PFSK-1 (cell line): ENCODE measurements at regions not wholly inside any gene's neighbourhood (a gene's known extent, or its start where the extent isn't known, plus 50 kb on each side); places are given as distances from the start of the nearest gene placed in this dataset.

Experiments
- SIN3A ChIP-seq: IDR thresholded peaks from 2 replicates; pipeline ENCODE4 v1.6.1; 2012; ENCODE audit warnings: mild to moderate bottlenecking, low read length, moderate library complexity, borderline replicate concordance; ENCODE audit not compliant: insufficient read depth
- TAF1 ChIP-seq: IDR thresholded peaks from 2 replicates; pipeline ENCODE4 v1.6.1; 2012; ENCODE audit warnings: low read length, control low read depth, borderline replicate concordance; ENCODE audit not compliant: insufficient read depth

GRCh38 chr2:147242445-147242844 lies 602.4 kb upstream of the ACVR2A start:
- no peak for TF ChIP-seq TAF1
- no peak for TF ChIP-seq SIN3A
